HG03097 (cell line): ENCODE measurements at regions not wholly inside any gene's neighbourhood (a gene's known extent, or its start where the extent isn't known, plus 50 kb on each side); places are given as distances from the start of the nearest gene placed in this dataset.
A peak's percentile ranks its signal among the peaks of the same experiment; 100 is the strongest.

Source experiments
- ATAC-seq: cut with Tn5 transposase; IDR thresholded peaks from one replicate; pipeline ENCODE4 v1.9.1; 2021; ENCODE audit not compliant: unreplicated experiment, low FRiP score

- no peak for ATAC-seq
Observed at GRCh38 chr14:53567236-53567780, 389.3 kb downstream of the BMP4 start.

GRCh38 chr14:53564870-53565269 lies 391.8 kb downstream of the BMP4 start:
- no peak for ATAC-seq

GRCh38 chr14:53563628-53564027 lies 393.0 kb downstream of the BMP4 start:
- ATAC-seq: no peak

- no peak for ATAC-seq
Observed at GRCh38 chr14:53553221-53553620, 400.1 kb upstream of the DDHD1 start.

GRCh38 chr14:53551862-53552261 lies 398.7 kb upstream of the DDHD1 start:
- no peak for ATAC-seq

- no peak for ATAC-seq
Observed at GRCh38 chr14:53550776-53551175, 397.7 kb upstream of the DDHD1 start.

GRCh38 chr14:53549956-53550355 lies 396.8 kb upstream of the DDHD1 start:
- ATAC-seq: no peak

- ATAC-seq: no peak
Observed at GRCh38 chr14:53547593-53547992, 394.5 kb upstream of the DDHD1 start.

GRCh38 chr14:53545217-53545616 lies 392.1 kb upstream of the DDHD1 start:
- no peak for ATAC-seq

- no peak for ATAC-seq
Observed at GRCh38 chr14:53542732-53543131, 389.6 kb upstream of the DDHD1 start.

GRCh38 chr14:53541411-53541810 lies 388.3 kb upstream of the DDHD1 start:
- ATAC-seq: no peak

GRCh38 chr14:53539489-53540126 lies 386.5 kb upstream of the DDHD1 start:
- ATAC-seq: peak; percentile 54

- no peak for ATAC-seq
Observed at GRCh38 chr14:53538316-53538881, 385.3 kb upstream of the DDHD1 start.

GRCh38 chr14:53537422-53538315 lies 384.5 kb upstream of the DDHD1 start:
- ATAC-seq: no peak

- ATAC-seq: no peak
Observed at GRCh38 chr14:53536446-53536845, 383.3 kb upstream of the DDHD1 start.

GRCh38 chr14:53534841-53535240 lies 381.7 kb upstream of the DDHD1 start:
- no peak for ATAC-seq

GRCh38 chr14:53533384-53533970 lies 380.4 kb upstream of the DDHD1 start:
- ATAC-seq: no peak

GRCh38 chr14:53532853-53533252 lies 379.7 kb upstream of the DDHD1 start:
- ATAC-seq: no peak

- no peak for ATAC-seq
Observed at GRCh38 chr14:53531730-53532129, 378.6 kb upstream of the DDHD1 start.

- no peak for ATAC-seq
Observed at GRCh38 chr14:53531156-53531555, 378.0 kb upstream of the DDHD1 start.

GRCh38 chr14:53529519-53529918 lies 376.4 kb upstream of the DDHD1 start:
- ATAC-seq: no peak
